DND-41 (cell line): ENCODE measurements at regions not wholly inside any gene's neighbourhood (a gene's known extent, or its start where the extent isn't known, plus 50 kb on each side); places are given as distances from the start of the nearest gene placed in this dataset.

ENCODE experiments used
- ATAC-seq: fragments of 200-7000 bp; cut with Tn5 transposase; 3 replicates; pipeline ENCODE4 v1.9.1; 2021; ENCODE audit warnings: low read depth; ENCODE audit not compliant: insufficient read depth
- DNase-seq: peaks from one replicate; pipeline ENCODE4 v3.0.0-alpha.2; 2020
- H2AFZ ChIP-seq: 2 replicates; pipeline ENCODE4 v1.6.0; 2012; ENCODE audit warnings: low read depth, low read length
- H3K27ac ChIP-seq: 2 replicates; pipeline ENCODE4 v1.5.1; 2012; ENCODE audit warnings: low read length, inconsistent platforms
- H3K27me3 ChIP-seq: fragments of 200-600 bp; sonication (generic); 2 replicates; pipeline ENCODE4 v1.6.0; 2012; ENCODE audit warnings: low read length, mild to moderate bottlenecking, inconsistent platforms; ENCODE audit not compliant: insufficient read depth, poor library complexity
- H3K36me3 ChIP-seq: 2 replicates; pipeline ENCODE4 v1.5.1; 2012; ENCODE audit warnings: low read length, inconsistent platforms; ENCODE audit not compliant: insufficient read depth
- H3K4me1 ChIP-seq: 2 replicates; pipeline ENCODE4 v1.5.1; 2012; ENCODE audit warnings: mild to moderate bottlenecking, low read length; ENCODE audit not compliant: insufficient read depth
- H3K4me2 ChIP-seq: 2 replicates; pipeline ENCODE4 v1.6.0; 2012; ENCODE audit warnings: mild to moderate bottlenecking, moderate library complexity, low read length, inconsistent platforms; ENCODE audit not compliant: insufficient read depth
- H3K4me3 ChIP-seq, 2 experiments: fragments of 200-600 bp in 1 of 2; shearing (Covaris generic) in 1 of 2; 2 replicates each; pipeline ENCODE4 v1.5.1; 2012 to 2016; ENCODE audit warnings: inconsistent platforms in 2 of 2, low read length in 2 of 2, mild to moderate bottlenecking in 2 of 2, low read depth in 1 of 2, moderate library complexity in 1 of 2
- H3K79me2 ChIP-seq: 2 replicates; pipeline ENCODE4 v1.6.0; 2012; ENCODE audit warnings: low read length, inconsistent platforms; ENCODE audit not compliant: insufficient read depth
- H3K9ac ChIP-seq: 2 replicates; pipeline ENCODE4 v1.6.0; 2012; ENCODE audit warnings: low read depth, mild to moderate bottlenecking, inconsistent platforms, low read length, moderate library complexity
- H3K9me3 ChIP-seq: 2 replicates; pipeline ENCODE4 v1.5.1; 2012; ENCODE audit warnings: low read length, moderate library complexity, mild to moderate bottlenecking, inconsistent platforms; ENCODE audit not compliant: insufficient read depth, severe bottlenecking
- H4K20me1 ChIP-seq: 2 replicates; pipeline ENCODE4 v1.6.0; 2012; ENCODE audit warnings: low read length; ENCODE audit not compliant: insufficient read depth
- CTCF ChIP-seq: IDR thresholded peaks from 2 replicates; pipeline ENCODE4 v1.5.1; 2012; ENCODE audit warnings: borderline replicate concordance, low read length, moderate library complexity, mild to moderate bottlenecking; ENCODE audit not compliant: poor library complexity, severe bottlenecking; ENCODE audit errors: extremely low read depth
- EZH2 ChIP-seq: IDR thresholded peaks from 3 replicates; pipeline ENCODE4 v1.6.1; 2012; ENCODE audit warnings: borderline replicate concordance, low read depth, mild to moderate bottlenecking, moderate library complexity, low read length, inconsistent platforms; ENCODE audit not compliant: severe bottlenecking

GRCh38 chr11:116239247-116239646, 533.5 kb downstream of the BUD13 start:
- ATAC-seq (no peak), DNase-seq (no peak)
- Histone ChIP-seq H3K9ac (no peak overlapping the region), H4K20me1 (0 out of 2 replicates have a peak, but pooled peaks cover 2% of the 10 kb centered on the region), H3K4me2 (no peak overlapping the region), H3K9me3 (no peaks in the 10 kb centered on the region), H2AFZ (no peak overlapping the region), H3K27ac (no peak overlapping the region), H3K4me1 (no peaks in the 10 kb centered on the region), H3K79me2 (no peaks in the 10 kb centered on the region), H3K4me3 (no peak overlapping the region), H3K36me3 (no peaks in the 10 kb centered on the region), H3K27me3 (peaks cover 18% of the 10 kb centered on the region)
- TF ChIP-seq EZH2 (no peak), CTCF (no peak)

- H3K4me1 ChIP-seq = no peaks in the 10 kb centered on the region
- no peaks in the 10 kb centered on the region for H4K20me1 ChIP-seq
- ATAC-seq = no peak
- no peak overlapping the region for H3K4me2 ChIP-seq
- H2AFZ ChIP-seq = no peak overlapping the region
- DNase-seq = no peak
- no peak overlapping the region for H3K9ac ChIP-seq
- H3K27me3 ChIP-seq = peaks cover 10% of the 10 kb centered on the region
- no peak overlapping the region for H3K4me3 ChIP-seq
- H3K27ac ChIP-seq = no peak overlapping the region
- no peaks in the 10 kb centered on the region for H3K9me3 ChIP-seq
- no peak for TF ChIP-seq EZH2
- no peak for TF ChIP-seq CTCF
- H3K79me2 ChIP-seq = no peaks in the 10 kb centered on the region
- H3K36me3 ChIP-seq = no peaks in the 10 kb centered on the region
These were observed 537.7 kb downstream of the BUD13 start for GRCh38 chr11:116234989-116235568.

GRCh38 chr11:116233561-116233960, 539.2 kb downstream of the BUD13 start:
- Histone ChIP-seq H3K9ac (no peak overlapping the region), H3K27me3 (peaks cover 10% of the 10 kb centered on the region), H3K4me1 (no peaks in the 10 kb centered on the region), H3K9me3 (no peaks in the 10 kb centered on the region), H3K27ac (no peak overlapping the region), H3K79me2 (no peaks in the 10 kb centered on the region), H3K4me3 (no peak overlapping the region), H2AFZ (no peak overlapping the region), H4K20me1 (no peaks in the 10 kb centered on the region), H3K4me2 (no peak overlapping the region), H3K36me3 (no peaks in the 10 kb centered on the region)
- no peak for TF ChIP-seq CTCF
- TF ChIP-seq EZH2 = no peak
- ATAC-seq (no peak), DNase-seq (no peak)

GRCh38 chr11:116232364-116232828, 540.4 kb downstream of the BUD13 start:
- DNase-seq (no peak), ATAC-seq (no peak)
- Histone ChIP-seq H4K20me1 (no peaks in the 10 kb centered on the region), H3K4me2 (no peak overlapping the region), H2AFZ (no peak overlapping the region), H3K79me2 (no peaks in the 10 kb centered on the region), H3K9ac (no peak overlapping the region), H3K4me3 (no peak overlapping the region), H3K4me1 (no peaks in the 10 kb centered on the region), H3K36me3 (no peaks in the 10 kb centered on the region), H3K27me3 (peaks cover 17% of the 10 kb centered on the region), H3K9me3 (no peaks in the 10 kb centered on the region), H3K27ac (no peak overlapping the region)
- no peak for TF ChIP-seq EZH2
- TF ChIP-seq CTCF = no peak
